HCT116 (cell line): ENCODE measurements at regions not wholly inside any gene's neighbourhood (a gene's known extent, or its start where the extent isn't known, plus 50 kb on each side); places are given as distances from the start of the nearest gene placed in this dataset.

Experiments used
- CEBPB ChIP-seq: IDR thresholded peaks from 2 replicates; pipeline ENCODE4 v1.6.1; 2012; ENCODE audit warnings: low read depth
- CTCF ChIP-seq, 3 experiments: fragments of 200-600 bp in 1 of 3; sonication (generic) in 1 of 3; IDR thresholded peaks in 2 of 3; conservative IDR thresholded peaks in 1 of 3; 2 replicates each; pipeline ENCODE4 v1.5.1; 2012 to 2017; ENCODE audit warnings: low read depth in 2 of 3, low read length in 2 of 3, antibody characterized with exemption in 1 of 3, borderline replicate concordance in 1 of 3, control low read depth in 1 of 3, mild to moderate bottlenecking in 1 of 3, mixed read lengths in 1 of 3, mixed run types in 1 of 3, moderate library complexity in 1 of 3; ENCODE audit not compliant: insufficient read depth in 1 of 3
- EGR1 ChIP-seq: IDR thresholded peaks from 2 replicates; pipeline ENCODE4 v1.6.1; 2012; ENCODE audit warnings: low read depth
- EZH2 ChIP-seq: fragments of 200-600 bp; sonication (generic); IDR thresholded peaks from 2 replicates; pipeline ENCODE4 v1.6.1; 2017; ENCODE audit warnings: antibody characterized with exemption, mixed run types
- FOSL1 ChIP-seq: IDR thresholded peaks from 2 replicates; pipeline ENCODE4 v1.6.1; 2012; ENCODE audit warnings: low read depth
- MAX ChIP-seq: IDR thresholded peaks from 2 replicates; pipeline ENCODE4 v1.6.1; 2012
- POLR2A ChIP-seq: IDR thresholded peaks from 2 replicates; pipeline ENCODE4 v1.7.0; 2011; ENCODE audit warnings: borderline replicate concordance; ENCODE audit not compliant: insufficient read depth, insufficient read length; ENCODE audit errors: extremely low read depth
- POLR2AphosphoS5 ChIP-seq: IDR thresholded peaks from 2 replicates; pipeline ENCODE4 v1.6.1; 2011; ENCODE audit warnings: mild to moderate bottlenecking, low read depth, low read length, moderate library complexity
- REST ChIP-seq: IDR thresholded peaks from 2 replicates; pipeline ENCODE4 v1.6.1; 2012; ENCODE audit warnings: low read depth
- SIN3A ChIP-seq: IDR thresholded peaks from 2 replicates; pipeline ENCODE4 v1.6.1; 2012; ENCODE audit warnings: low read depth
- TCF7L2 ChIP-seq: IDR thresholded peaks from 2 replicates; pipeline ENCODE4 v1.7.0; 2011; ENCODE audit warnings: borderline replicate concordance, inconsistent platforms; ENCODE audit not compliant: insufficient read depth, insufficient read length; ENCODE audit errors: extremely low read depth
- YY1 ChIP-seq: IDR thresholded peaks from 2 replicates; pipeline ENCODE4 v1.6.1; 2011; ENCODE audit warnings: low read length, low read depth, moderate library complexity, mild to moderate bottlenecking; ENCODE audit not compliant: insufficient replicate concordance; ENCODE audit errors: extremely low read depth
- ZNF274 ChIP-seq: fragments of 200-500 bp; sonication (Bioruptor generic); IDR thresholded peaks from 2 replicates; pipeline ENCODE4 v1.6.1; 2014; ENCODE audit warnings: mild to moderate bottlenecking, low read depth, low read length, inconsistent platforms

GRCh38 chr10:33735464-33735923 lies 401.0 kb upstream of the NRP1 start:
- TF ChIP-seq CEBPB (no peak), EZH2 (no peak), CTCF (IDR thresholded peaks at IDR 0.05 in 2 of 3, conservative IDR thresholded peaks at IDR 0.05 in 1 of 3; ENCODE audit: borderline replicate concordance in 1 of 3, insufficient read depth in 1 of 3, low read depth in 2 of 3, low read length in 2 of 3) (no peak), MAX (no peak), FOSL1 (no peak), SIN3A (no peak), POLR2A (no peak), EGR1 (no peak), YY1 (no peak), REST (no peak), POLR2AphosphoS5 (no peak), TCF7L2 (no peak), ZNF274 (no peak)
